ENCODE measurements at regions not wholly inside any gene's neighbourhood (a gene's known extent, or its start where the extent isn't known, plus 50 kb on each side); places are given as distances from the start of the nearest gene placed in this dataset.

GRCh38 chr6:19331089-19331488, 506.1 kb upstream of the ID4 start:
- peaks cover 28% of the 10 kb centered on the region for H3K4me1 Mint-ChIP-seq
- H3K36me3 Mint-ChIP-seq (ENCODE audit: low read depth), result no peaks in the 10 kb centered on the region
- H3K9me3 Mint-ChIP-seq, result peaks cover 2% of the 10 kb centered on the region
- TF ChIP-seq CTCF (IDR thresholded peaks at IDR 0.05; ENCODE audit: unreplicated experiment in 3 of 3), result no peak
- H3K27me3 Mint-ChIP-seq (ENCODE audit: low read depth), result no peaks in the 10 kb centered on the region
- H3K27ac Mint-ChIP-seq, result peak overlapping the region in 2 of 3 experiments; percentile 1 to 24
- no peak overlapping the region for H3K4me3 Mint-ChIP-seq

GRCh38 chr6:19332806-19333460, 504.2 kb upstream of the ID4 start:
- no peaks in the 10 kb centered on the region for H3K36me3 Mint-ChIP-seq (ENCODE audit: low read depth)
- peak overlapping the region; percentile 49 to 75 (median 59) for H3K27ac Mint-ChIP-seq
- peaks cover 20% of the 10 kb centered on the region for H3K4me1 Mint-ChIP-seq
- TF ChIP-seq CTCF (IDR thresholded peaks at IDR 0.05; ENCODE audit: unreplicated experiment in 3 of 3), result no peak
- no peak overlapping the region for H3K4me3 Mint-ChIP-seq
- peaks cover 2% of the 10 kb centered on the region for H3K9me3 Mint-ChIP-seq
- H3K27me3 Mint-ChIP-seq (ENCODE audit: low read depth), result no peaks in the 10 kb centered on the region

- Mint-ChIP-seq H3K4me3 (no peak overlapping the region), H3K4me1 (peaks cover 15% of the 10 kb centered on the region), H3K27me3 (ENCODE audit: low read depth) (no peaks in the 10 kb centered on the region), H3K27ac (peak overlapping the region in 1 of 3 experiments; percentile 77), H3K9me3 (peaks cover 2% of the 10 kb centered on the region), H3K36me3 (ENCODE audit: low read depth) (no peaks in the 10 kb centered on the region)
- no peak for TF ChIP-seq CTCF (IDR thresholded peaks at IDR 0.05; ENCODE audit: unreplicated experiment in 3 of 3)
Measured at GRCh38 chr6:19333936-19334335, 503.2 kb upstream of the ID4 start.

GRCh38 chr6:19336579-19336978, 500.6 kb upstream of the ID4 start:
- Mint-ChIP-seq H3K4me3 (no peak overlapping the region), H3K4me1 (peaks cover 20% of the 10 kb centered on the region), H3K36me3 (ENCODE audit: low read depth) (no peaks in the 10 kb centered on the region), H3K9me3 (peaks cover 4% of the 10 kb centered on the region), H3K27ac (no peak overlapping the region), H3K27me3 (ENCODE audit: low read depth) (no peaks in the 10 kb centered on the region)
- no peak for TF ChIP-seq CTCF (IDR thresholded peaks at IDR 0.05; ENCODE audit: unreplicated experiment in 3 of 3)

GRCh38 chr6:19337101-19337500, 500.1 kb upstream of the ID4 start:
- H3K27ac Mint-ChIP-seq, result peak overlapping the region in 1 of 3 experiments; percentile 20
- H3K36me3 Mint-ChIP-seq (ENCODE audit: low read depth), result no peaks in the 10 kb centered on the region
- TF ChIP-seq CTCF (IDR thresholded peaks at IDR 0.05; ENCODE audit: unreplicated experiment in 3 of 3), result no peak
- H3K4me1 Mint-ChIP-seq, result peaks cover 23% of the 10 kb centered on the region
- H3K27me3 Mint-ChIP-seq (ENCODE audit: low read depth), result no peaks in the 10 kb centered on the region
- H3K9me3 Mint-ChIP-seq, result peaks cover 6% of the 10 kb centered on the region
- no peak overlapping the region for H3K4me3 Mint-ChIP-seq

- peaks cover 8% of the 10 kb centered on the region for H3K36me3 Mint-ChIP-seq (ENCODE audit: low read depth)
- no peak for TF ChIP-seq CTCF (IDR thresholded peaks at IDR 0.05; ENCODE audit: unreplicated experiment in 3 of 3)
- no peak overlapping the region for H3K4me3 Mint-ChIP-seq
Measured at GRCh38 chr6:19342616-19343015, 494.6 kb upstream of the ID4 start.

More at GRCh38 chr6:19342616-19343015, 494.6 kb upstream of the ID4 start:
- Mint-ChIP-seq H3K27ac (no peak overlapping the region), H3K27me3 (ENCODE audit: low read depth) (no peaks in the 10 kb centered on the region), H3K9me3 (peaks cover 24% of the 10 kb centered on the region), H3K4me1 (peaks cover 14% of the 10 kb centered on the region)

Data from nephron (organoid).